HL-60 (cell line): ENCODE measurements at regions not wholly inside any gene's neighbourhood (a gene's known extent, or its start where the extent isn't known, plus 50 kb on each side); places are given as distances from the start of the nearest gene placed in this dataset.
"Not testable (repeated sequence)": the region's sequence is repeated elsewhere in the genome, so short reads cannot be mapped to it uniquely, and the experiment has no call there.

Experiments
- DNase-seq, 2 experiments: peaks; one replicate each; pipeline ENCODE4 v3.0.0-alpha.2; 2010 to 2020; ENCODE audit warnings: low read depth in 1 of 2, low spot score in 1 of 2
- H3K27ac ChIP-seq: fragments of 250-450 bp; sonication (Bioruptor Pico); replicated peaks from 2 replicates; pipeline ENCODE4 v1.5.1; 2020; ENCODE audit warnings: mild to moderate bottlenecking, moderate library complexity
- H3K27me3 ChIP-seq: fragments of 250-450 bp; sonication (Bioruptor Pico); 2 replicates; pipeline ENCODE4 v1.5.1; 2021; ENCODE audit warnings: mild to moderate bottlenecking, moderate library complexity; ENCODE audit not compliant: insufficient read depth, poor library complexity, severe bottlenecking
- H3K4me3 ChIP-seq: replicated peaks from 2 replicates; pipeline ENCODE4 v1.5.1; 2011; ENCODE audit warnings: mild to moderate bottlenecking, control low read depth, low read length; ENCODE audit not compliant: insufficient read depth
- CTCF ChIP-seq: IDR thresholded peaks from one replicate; pipeline ENCODE4 v1.5.1; 2011; ENCODE audit warnings: low read length, control low read depth, inconsistent platforms; ENCODE audit not compliant: insufficient read depth
- GABPA ChIP-seq: IDR thresholded peaks from 2 replicates; pipeline ENCODE4 v1.6.1; 2012; ENCODE audit warnings: low read depth
- POLR2AphosphoS5 ChIP-seq: IDR thresholded peaks from 2 replicates; pipeline ENCODE4 v1.6.1; 2012; ENCODE audit warnings: low read depth
- REST ChIP-seq: IDR thresholded peaks from 2 replicates; pipeline ENCODE4 v1.6.1; 2012; ENCODE audit warnings: low read depth; ENCODE audit not compliant: insufficient replicate concordance
- SPI1 ChIP-seq: IDR thresholded peaks from 2 replicates; pipeline ENCODE4 v1.6.1; 2012; ENCODE audit warnings: low read depth, mild to moderate bottlenecking, borderline replicate concordance

GRCh38 chr6:12490904-12491571, 200.9 kb downstream of the EDN1 start:
- Histone ChIP-seq H3K27me3 (no peaks in the 10 kb centered on the region), H3K4me3 (no peak overlapping the region), H3K27ac (no peak overlapping the region)
- TF ChIP-seq POLR2AphosphoS5 (no peak), REST (no peak), CTCF (no peak), GABPA (no peak), SPI1 (no peak)
- DNase-seq, result no peak

- H3K4me3 ChIP-seq, H3K27me3 ChIP-seq, DNase-seq, H3K27ac ChIP-seq: not testable (repeated sequence)
Observed at GRCh38 chr6:12492929-12493328, 202.8 kb downstream of the EDN1 start.

- Histone ChIP-seq H3K27ac (no peak overlapping the region), H3K27me3 (no peaks in the 10 kb centered on the region)
- no peak for TF ChIP-seq CTCF
- no peak for TF ChIP-seq POLR2AphosphoS5
- no peak for TF ChIP-seq SPI1
- TF ChIP-seq GABPA, result no peak
- TF ChIP-seq REST, result no peak
Observed at GRCh38 chr6:12493446-12493845, 203.3 kb downstream of the EDN1 start.

GRCh38 chr6:12494161-12494560, 204.0 kb downstream of the EDN1 start:
- TF ChIP-seq GABPA (no peak), CTCF (no peak), POLR2AphosphoS5 (no peak), REST (no peak), SPI1 (no peak)
- no peak for DNase-seq
- no peak overlapping the region for H3K27ac ChIP-seq
- H3K4me3 ChIP-seq, result no peak overlapping the region
- no peaks in the 10 kb centered on the region for H3K27me3 ChIP-seq

More at GRCh38 chr6:12493446-12493845, 203.3 kb downstream of the EDN1 start:
- H3K4me3 ChIP-seq, result no peak overlapping the region
- DNase-seq, result no peak
